Aorta (tissue), 5 donors: ENCODE measurements at regions not wholly inside any gene's neighbourhood (a gene's known extent, or its start where the extent isn't known, plus 50 kb on each side); places are given as distances from the start of the nearest gene placed in this dataset.

Experiments
- ATAC-seq: fragments of 200-7000 bp; cut with Tn5 transposase; one replicate; pipeline ENCODE4 v1.9.1; 2022; ENCODE audit warnings: moderate library complexity; ENCODE audit not compliant: low FRiP score
- DNase-seq, 2 donors: peaks; one replicate each; pipeline ENCODE4 v3.0.0-alpha.2; 2020
- H3K27ac ChIP-seq, 2 donors: one replicate each; pipeline ENCODE4 v1.5.1; 2013; ENCODE audit warnings: low read length in 2 of 2, mild to moderate bottlenecking in 2 of 2, moderate library complexity in 2 of 2, control low read depth in 1 of 2, inconsistent platforms in 1 of 2, low read depth in 1 of 2
- H3K27me3 ChIP-seq, 2 donors: one replicate each; pipeline ENCODE4 v1.6.1; 2013; ENCODE audit warnings: control low read depth in 1 of 2, low read length in 1 of 2, mild to moderate bottlenecking in 1 of 2, moderate library complexity in 1 of 2; ENCODE audit not compliant: insufficient read depth in 2 of 2, control insufficient read depth in 1 of 2
- H3K36me3 ChIP-seq, 2 donors: one replicate each; pipeline ENCODE4 v1.6.1; 2013; ENCODE audit warnings: control low read depth in 1 of 2, low read length in 1 of 2, mild to moderate bottlenecking in 1 of 2; ENCODE audit not compliant: insufficient read depth in 2 of 2, control insufficient read depth in 1 of 2
- H3K4me1 ChIP-seq, 2 donors: one replicate each; pipeline ENCODE4 v1.6.1; 2013; ENCODE audit warnings: low read length in 2 of 2, control low read depth in 1 of 2, mild to moderate bottlenecking in 1 of 2, moderate library complexity in 1 of 2; ENCODE audit not compliant: insufficient read depth in 2 of 2, control insufficient read depth in 1 of 2
- H3K4me3 ChIP-seq, 2 donors: one replicate each; pipeline ENCODE4 v1.5.1; 2013; ENCODE audit warnings: low read length in 2 of 2, control low read depth in 1 of 2, mild to moderate bottlenecking in 1 of 2
- H3K9me3 ChIP-seq: one replicate; pipeline ENCODE4 v1.6.1; 2013; ENCODE audit warnings: mild to moderate bottlenecking, low read length; ENCODE audit not compliant: control insufficient read depth
- WGBS, 2 donors: extraction: QIAGEN DNeasy Blood & Tissue Kit; methylation state at CpG; one replicate each; pipeline ENCODE4 v1.1.7; 2013; 5-methylcytosine and 5-hydroxymethylcytosine counted together
- intact Hi-C, 2 donors: fragments of 100-400 bp; cut with DNase I; formaldehyde crosslinking; loops; one replicate each; pipeline versions ENCODE4 v1.14.2 to v1.15.0; 2022
- donor health status: healthy with polysubstance abuse.
- donor health status: Bipolar disorder and iron deficiency.
- donor health status: DM: no; HTN: no; CAD: no.
- donor health status: DM: no; HTN: no; CAD: no.
- donor health status: DM: yes; HTN: yes; CAD: no.

DNA sequence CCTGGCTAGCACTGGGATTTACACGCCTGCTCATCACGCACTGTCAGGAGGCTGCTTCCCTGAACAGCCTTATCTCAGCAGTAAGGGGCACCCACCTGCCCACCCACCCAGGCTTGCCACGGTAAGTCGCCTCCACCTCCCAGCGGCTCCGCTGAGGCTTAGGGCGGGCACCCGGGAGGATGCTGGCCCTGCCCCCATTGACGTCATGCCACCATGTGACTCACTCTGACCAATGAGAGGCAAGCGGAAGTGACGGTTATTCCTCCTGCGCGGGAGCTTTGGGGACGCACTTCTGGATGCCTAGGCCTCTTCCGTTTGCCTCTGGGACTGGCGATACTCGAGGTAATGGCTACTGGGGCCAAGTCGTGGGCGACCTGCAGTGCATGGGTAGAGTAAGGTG lies 256.8 kb downstream of the QKI start:
- Histone ChIP-seq H3K27ac (no peak overlapping the region), H3K4me1 (no peaks in the 10 kb centered on the region), H3K4me3 (no peak overlapping the region), H3K27me3 (peaks cover 0 to 2% of the 10 kb centered on the region in 2 donors), H3K9me3 (no peaks in the 10 kb centered on the region), H3K36me3 (no peaks in the 10 kb centered on the region)
- no peak for DNase-seq
- intact Hi-C loops, result no loop called here
- 95% methylated on average over 19 of the region's 19 CpGs for WGBS, 2 donors
- no peak for ATAC-seq

DNA sequence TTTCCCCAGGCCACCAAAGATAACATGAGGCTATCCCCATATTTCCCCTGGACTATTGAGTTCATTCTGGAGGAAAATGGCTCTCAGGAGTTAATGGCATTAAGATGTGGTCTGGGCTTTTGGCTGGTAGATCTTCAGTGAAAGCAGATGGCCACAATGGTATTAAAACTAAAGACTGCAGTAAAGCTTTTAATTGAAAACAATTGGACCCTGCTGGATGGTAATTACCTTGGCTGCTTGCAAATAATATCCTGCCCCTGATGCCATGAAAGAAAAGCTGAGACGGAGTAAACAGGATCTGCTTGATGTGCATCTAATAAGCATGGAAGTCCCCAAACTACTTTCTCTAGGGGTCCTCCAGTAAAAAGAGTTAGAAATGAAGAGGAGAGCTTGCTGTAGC lies 255.8 kb downstream of the QKI start:
- ATAC-seq, result no peak
- Histone ChIP-seq H3K36me3 (no peaks in the 10 kb centered on the region), H3K27me3 (peaks cover 0 to 2% of the 10 kb centered on the region in 2 donors), H3K4me1 (no peaks in the 10 kb centered on the region), H3K27ac (no peak overlapping the region), H3K4me3 (no peak overlapping the region), H3K9me3 (no peaks in the 10 kb centered on the region)
- DNase-seq, result no peak
- intact Hi-C loops, result no loop called here
- WGBS, 2 donors, result 93 to 97% methylated on average over 1 of the region's 1 CpG

DNA sequence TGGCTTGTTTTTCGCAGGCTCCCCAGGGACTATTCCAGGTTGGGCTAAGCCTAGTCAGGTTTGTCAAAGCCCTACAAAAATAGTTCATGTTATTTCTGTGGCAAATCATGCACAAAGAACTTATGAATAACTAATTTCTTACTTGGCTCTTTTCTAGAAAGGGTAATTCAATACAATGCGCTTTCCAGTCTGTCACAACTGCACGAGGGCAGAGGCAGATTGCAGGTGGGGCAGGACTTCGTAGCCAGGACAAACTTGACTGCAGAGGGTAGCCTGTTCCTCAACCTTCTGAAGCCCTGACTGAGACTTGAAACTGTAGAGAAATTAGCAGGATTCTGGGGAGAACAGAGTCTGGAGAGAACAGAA lies 253.5 kb downstream of the QKI start:
- no peak overlapping the region for H3K27ac ChIP-seq
- ATAC-seq, result no peak
- H3K27me3 ChIP-seq, result peaks cover 0 to 2% of the 10 kb centered on the region in 2 donors
- no peaks in the 10 kb centered on the region for H3K36me3 ChIP-seq
- H3K4me1 ChIP-seq, result no peaks in the 10 kb centered on the region
- WGBS, 2 donors, result 34 to 39% methylated on average over 4 of the region's 4 CpGs
- no peak for DNase-seq
- H3K9me3 ChIP-seq, result no peaks in the 10 kb centered on the region
- intact Hi-C loops, result no loop called here
- H3K4me3 ChIP-seq, result no peak overlapping the region

DNA sequence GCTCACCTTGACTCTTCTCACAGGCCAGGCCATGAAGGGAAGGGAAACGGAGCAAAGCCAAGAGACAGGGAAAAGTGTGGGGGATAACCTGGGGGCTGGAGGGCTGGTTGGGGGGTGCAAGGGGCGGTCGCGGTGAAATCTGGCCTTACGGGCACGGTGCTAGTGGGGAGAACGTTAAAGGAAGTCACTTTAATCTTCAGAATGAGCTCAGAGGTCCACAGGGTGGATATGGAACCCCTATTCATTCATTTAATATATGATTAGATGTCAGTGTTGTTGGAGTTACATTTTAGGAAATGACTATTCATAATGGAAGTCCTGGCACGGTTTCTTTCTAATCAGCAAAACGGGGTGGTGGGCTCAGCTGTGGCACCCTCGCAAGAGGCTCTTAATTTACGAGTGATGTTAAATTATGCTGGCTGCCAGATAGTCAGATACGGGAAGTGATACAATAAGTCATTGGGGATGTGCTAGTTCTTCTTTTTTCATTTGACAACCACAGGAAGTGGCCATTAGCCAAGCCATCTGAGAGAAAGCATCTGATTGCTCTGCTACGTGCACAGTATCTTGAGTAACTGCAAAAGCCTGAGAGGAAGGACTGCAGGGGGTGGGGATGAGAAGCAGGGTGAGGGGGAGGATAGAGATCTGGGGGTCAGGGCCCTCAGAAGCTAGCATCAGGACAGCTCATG lies 253.0 kb downstream of the QKI start:
- H3K9me3 ChIP-seq, result no peaks in the 10 kb centered on the region
- no peak overlapping the region for H3K4me3 ChIP-seq
- 75 to 76% methylated on average over 13 of the region's 13 CpGs for WGBS, 2 donors
- H3K27me3 ChIP-seq, result peaks cover 0 to 2% of the 10 kb centered on the region in 2 donors
- peak in 1 of 2 donors; percentile 58 for DNase-seq
- intact Hi-C loops, result no loop called here
- no peaks in the 10 kb centered on the region for H3K4me1 ChIP-seq
- H3K36me3 ChIP-seq, result no peaks in the 10 kb centered on the region
- peak; percentile 9 for ATAC-seq
- no peak overlapping the region for H3K27ac ChIP-seq

DNA sequence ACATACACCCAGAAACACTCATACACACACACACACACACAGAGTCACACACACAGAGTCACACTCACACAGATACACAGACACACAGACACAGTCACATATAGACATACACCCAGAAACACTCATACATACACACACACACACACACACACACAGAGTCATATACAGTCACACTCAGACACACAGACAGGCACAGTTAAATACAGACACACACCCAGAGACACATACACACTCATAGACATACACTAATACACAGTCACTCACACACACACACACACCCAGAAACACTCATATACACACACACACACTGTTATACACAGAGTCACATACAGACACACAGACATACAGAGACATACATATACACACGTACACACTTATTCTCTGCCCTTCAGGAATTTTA lies 250.9 kb downstream of the QKI start:
- WGBS, 2 donors, result 89 to 94% methylated on average over 1 of the region's 1 CpG
- H3K36me3 ChIP-seq, result no peaks in the 10 kb centered on the region
- H3K4me3 ChIP-seq, result no peak overlapping the region
- no peak overlapping the region for H3K27ac ChIP-seq
- H3K27me3 ChIP-seq, result peaks cover 0 to 2% of the 10 kb centered on the region in 2 donors
- no peaks in the 10 kb centered on the region for H3K9me3 ChIP-seq
- ATAC-seq (no peak), DNase-seq (no peak)
- intact Hi-C loops, result no loop called here
- no peaks in the 10 kb centered on the region for H3K4me1 ChIP-seq

DNA sequence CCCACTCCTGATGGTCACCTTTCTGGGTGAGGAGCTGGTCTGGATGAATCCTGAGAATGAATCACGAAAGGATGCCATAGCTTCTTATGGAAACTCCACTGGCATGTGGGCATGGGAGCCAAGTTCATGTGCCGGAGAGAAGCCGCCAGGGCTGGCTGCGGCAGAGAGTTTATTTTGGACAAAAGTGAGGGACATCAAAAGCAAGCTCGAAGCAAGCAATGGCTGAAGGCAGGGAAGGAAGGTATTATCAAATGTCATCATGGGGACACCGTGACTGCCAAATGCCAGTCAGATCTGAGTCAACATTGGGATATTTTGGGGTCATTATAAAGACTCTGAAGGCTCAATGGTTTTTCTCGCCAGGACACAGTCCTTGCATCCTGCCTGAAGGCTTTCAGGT lies 249.1 kb downstream of the QKI start:
- intact Hi-C loops, result no loop called here
- ATAC-seq (no peak), DNase-seq (no peak)
- WGBS, 2 donors, result 25 to 26% methylated on average over 7 of the region's 7 CpGs
- Histone ChIP-seq H3K9me3 (no peaks in the 10 kb centered on the region), H3K4me1 (no peaks in the 10 kb centered on the region), H3K4me3 (no peak overlapping the region), H3K27me3 (peaks cover 0 to 2% of the 10 kb centered on the region in 2 donors), H3K36me3 (no peaks in the 10 kb centered on the region), H3K27ac (no peak overlapping the region)

DNA sequence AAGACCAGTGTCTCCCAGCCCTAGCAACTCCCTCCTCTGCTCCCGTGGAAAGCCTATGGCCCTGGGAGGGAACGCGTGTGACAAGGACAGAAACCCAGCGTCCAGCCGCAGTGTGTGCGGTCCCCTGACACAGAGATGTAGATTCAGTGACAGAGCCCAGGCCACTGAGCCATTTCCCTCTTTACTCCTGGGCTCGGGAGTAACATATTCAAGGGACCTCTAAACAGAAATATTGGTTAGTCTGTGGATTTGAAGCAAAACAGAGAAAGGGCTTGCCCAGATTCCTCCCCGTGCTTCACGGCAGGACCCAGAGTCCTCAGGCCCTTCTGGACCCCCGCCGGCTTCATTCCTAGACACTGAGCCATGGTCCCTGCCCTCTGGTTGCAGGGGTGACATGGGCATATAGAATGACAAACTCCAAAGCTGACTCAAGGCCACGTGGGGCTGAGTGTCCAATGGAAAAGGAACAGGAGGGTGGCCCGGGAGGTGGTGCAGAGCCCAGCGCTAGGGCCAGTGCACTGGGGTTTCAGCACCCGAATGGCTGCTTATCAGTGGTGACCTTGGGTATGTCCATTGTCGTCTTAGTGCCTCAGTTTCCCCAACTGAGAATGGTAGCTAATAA lies 248.2 kb downstream of the QKI start:
- Histone ChIP-seq H3K9me3 (no peaks in the 10 kb centered on the region), H3K27ac (no peak overlapping the region), H3K4me3 (no peak overlapping the region), H3K36me3 (no peaks in the 10 kb centered on the region), H3K27me3 (peaks cover 0 to 2% of the 10 kb centered on the region in 2 donors), H3K4me1 (no peaks in the 10 kb centered on the region)
- ATAC-seq, result no peak
- intact Hi-C loops, result no loop called here
- DNase-seq, result no peak
- 90 to 92% methylated on average over 16 of the region's 16 CpGs for WGBS, 2 donors

DNA sequence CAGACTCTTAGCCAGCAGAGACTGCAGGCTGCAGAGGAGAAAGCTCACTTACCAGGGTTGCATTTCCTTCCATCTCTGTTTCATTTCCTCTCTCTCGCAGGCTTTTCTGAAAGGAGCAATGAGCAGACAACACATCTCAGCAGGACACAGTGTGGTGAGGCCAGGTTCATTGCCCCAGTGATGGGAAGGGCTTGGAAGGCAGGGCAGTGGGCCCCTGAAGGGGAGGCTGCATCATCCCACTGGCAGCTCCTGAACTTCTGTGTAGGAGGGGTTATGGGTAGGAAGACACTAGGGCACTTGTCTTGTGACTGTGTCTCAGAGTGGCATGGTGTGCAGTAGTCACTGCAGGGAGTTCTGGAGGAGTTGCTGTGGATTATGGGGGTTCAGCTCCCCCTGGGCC lies 246.8 kb downstream of the QKI start:
- DNase-seq (no peak), ATAC-seq (no peak)
- Histone ChIP-seq H3K4me3 (no peak overlapping the region), H3K36me3 (no peaks in the 10 kb centered on the region), H3K27ac (no peak overlapping the region), H3K4me1 (no peaks in the 10 kb centered on the region), H3K27me3 (no peaks in the 10 kb centered on the region), H3K9me3 (no peaks in the 10 kb centered on the region)
- intact Hi-C loops, result no loop called here
- 32 to 46% methylated on average over 1 of the region's 1 CpG for WGBS, 2 donors

DNA sequence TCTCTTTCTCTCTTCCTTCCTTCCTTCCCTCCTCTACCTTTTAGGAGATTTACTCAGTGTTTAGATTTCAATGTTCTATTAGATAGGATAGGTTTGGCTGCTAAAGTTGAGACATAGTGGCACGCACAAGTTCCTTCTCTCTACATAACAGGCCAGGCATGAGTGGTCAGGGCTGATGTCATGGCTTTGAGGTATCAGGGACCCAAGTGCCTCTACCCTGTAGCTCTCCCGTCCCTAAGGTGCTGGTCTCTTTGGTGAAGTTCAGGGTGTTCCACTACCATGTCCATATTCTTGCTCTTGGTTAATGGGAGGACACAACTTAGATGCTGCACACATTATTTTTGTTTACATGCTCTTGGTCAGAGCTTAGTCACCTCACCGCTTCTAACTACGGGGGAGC lies 245.3 kb downstream of the QKI start:
- Histone ChIP-seq H3K4me3 (no peak overlapping the region), H3K36me3 (no peaks in the 10 kb centered on the region), H3K4me1 (no peaks in the 10 kb centered on the region), H3K27me3 (no peaks in the 10 kb centered on the region), H3K27ac (no peak overlapping the region), H3K9me3 (no peaks in the 10 kb centered on the region)
- ATAC-seq (no peak), DNase-seq (no peak)
- 94 to 95% methylated on average over 4 of the region's 4 CpGs for WGBS, 2 donors
- intact Hi-C loops, result no loop called here
